HG03439 (cell line): ENCODE measurements at regions not wholly inside any gene's neighbourhood (a gene's known extent, or its start where the extent isn't known, plus 50 kb on each side); places are given as distances from the start of the nearest gene placed in this dataset.
"Not testable (repeated sequence)": the region's sequence is repeated elsewhere in the genome, so short reads cannot be mapped to it uniquely, and the experiment has no call there.

Experiments
- ATAC-seq: cut with Tn5 transposase; IDR thresholded peaks from one replicate; pipeline ENCODE4 v1.9.1; 2021; ENCODE audit warnings: mild to moderate bottlenecking, moderate library complexity; ENCODE audit not compliant: unreplicated experiment

DNA sequence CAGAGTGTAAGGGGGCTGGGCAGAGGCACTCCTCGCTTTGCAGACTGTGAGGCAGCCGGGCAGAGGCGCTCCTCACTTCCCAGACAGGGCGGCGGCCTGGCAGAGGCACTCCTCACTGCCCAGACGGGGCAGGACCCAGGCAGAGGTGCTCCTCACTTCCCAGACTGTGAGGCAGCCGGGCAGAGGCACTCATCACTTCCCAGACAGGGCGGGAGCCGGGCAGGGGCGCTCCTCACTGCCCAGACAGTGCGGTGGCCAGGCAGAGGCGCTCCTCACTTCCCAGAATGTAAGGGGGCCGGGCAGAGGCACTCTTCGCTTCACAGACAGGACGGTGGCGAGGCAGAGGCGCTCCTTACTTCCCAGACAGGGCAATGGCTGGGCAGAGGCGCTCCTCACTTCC is 442.5 kb downstream of the SPATA31D1 start:
- ATAC-seq, result no peak

DNA sequence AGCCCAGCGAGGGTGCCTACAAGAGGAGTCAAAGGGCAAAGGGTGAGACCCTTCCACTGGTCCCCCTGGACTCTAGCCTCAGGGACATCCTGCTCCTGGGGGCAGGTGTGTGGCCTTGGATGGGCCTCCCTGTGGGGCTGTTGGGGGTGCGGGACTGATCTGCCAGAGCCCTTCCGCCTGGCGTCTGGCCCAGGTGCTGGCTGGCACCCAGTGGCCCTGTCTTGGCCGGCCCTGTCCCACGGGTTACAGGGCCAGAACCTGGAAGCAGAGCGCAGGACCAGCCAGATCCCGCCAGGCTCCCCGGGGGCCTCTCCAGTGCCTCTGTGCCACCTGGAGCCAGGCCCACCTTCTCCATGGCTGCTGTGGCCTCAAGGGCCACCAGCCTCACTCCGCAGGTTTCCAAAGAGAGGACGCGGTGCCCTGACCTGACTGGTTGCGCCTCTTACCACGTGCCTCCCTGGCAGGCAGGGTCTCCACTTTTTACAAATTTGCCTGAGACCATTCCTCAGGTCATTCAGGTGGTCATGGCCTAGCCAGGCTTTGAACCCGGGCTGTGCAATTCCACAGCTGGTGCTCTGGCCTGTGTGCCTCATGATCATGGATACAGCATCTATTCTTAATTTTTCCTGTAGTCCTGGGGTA is 444.8 kb downstream of the SPATA31D1 start:
- ATAC-seq, result not testable (repeated sequence)

DNA sequence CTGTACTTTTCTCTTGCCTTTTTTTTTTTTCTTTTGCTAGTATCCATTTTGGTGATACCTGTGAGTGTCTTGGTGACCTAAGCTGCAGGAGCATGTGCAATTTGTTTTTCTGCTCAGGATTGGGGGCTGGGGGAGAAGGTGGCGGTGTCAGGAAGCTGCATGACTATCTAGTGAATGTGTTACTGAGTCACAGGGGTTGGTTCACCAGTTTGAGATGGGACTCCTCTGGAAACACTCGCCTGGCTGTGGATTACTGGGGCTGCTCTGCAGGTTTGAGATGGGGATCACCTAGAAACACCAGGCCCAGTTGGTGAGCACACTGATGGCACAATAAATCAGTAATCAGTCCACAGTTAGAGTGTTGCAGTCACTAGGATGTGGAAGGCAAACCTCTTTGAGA is 447.9 kb downstream of the SPATA31D1 start:
- ATAC-seq, result no peak

DNA sequence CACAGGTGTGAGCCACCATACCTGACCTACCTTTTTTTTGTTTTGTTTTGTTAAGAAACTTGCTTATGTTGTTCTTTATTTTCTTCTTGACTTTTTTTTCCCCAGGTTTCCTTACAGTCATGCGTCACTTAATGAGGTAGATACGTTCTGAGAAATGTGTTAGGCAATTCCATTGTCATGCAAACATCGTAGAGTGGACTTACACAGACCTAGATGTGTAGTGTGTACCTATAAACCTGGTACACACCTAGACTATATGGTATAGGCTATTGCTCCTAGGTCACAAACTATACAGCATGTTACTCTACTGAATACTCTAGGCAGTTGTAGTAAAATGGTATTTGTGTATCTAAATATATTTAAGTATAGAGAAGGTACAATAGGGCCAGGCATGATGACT is 448.6 kb downstream of the SPATA31D1 start:
- not testable (repeated sequence) for ATAC-seq

DNA sequence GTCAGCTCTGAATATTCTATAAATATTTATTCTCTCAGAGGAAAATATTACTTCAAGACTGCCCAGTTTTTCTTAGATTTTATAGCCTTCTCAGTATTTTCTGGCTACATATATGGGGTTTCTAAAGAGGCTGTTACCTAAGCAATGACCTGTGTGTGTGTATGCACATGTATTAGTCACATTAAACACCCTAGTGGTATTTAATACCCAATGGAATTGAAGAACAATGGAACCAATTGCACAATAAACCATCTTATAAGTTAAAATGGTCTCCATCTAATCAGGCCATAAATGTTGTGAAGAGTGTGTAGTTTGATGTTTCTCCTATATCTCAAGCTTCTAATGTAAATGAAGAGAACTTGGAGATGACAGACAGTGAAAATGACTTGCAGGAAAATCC is 450.0 kb downstream of the SPATA31D1 start:
- ATAC-seq, result no peak

DNA sequence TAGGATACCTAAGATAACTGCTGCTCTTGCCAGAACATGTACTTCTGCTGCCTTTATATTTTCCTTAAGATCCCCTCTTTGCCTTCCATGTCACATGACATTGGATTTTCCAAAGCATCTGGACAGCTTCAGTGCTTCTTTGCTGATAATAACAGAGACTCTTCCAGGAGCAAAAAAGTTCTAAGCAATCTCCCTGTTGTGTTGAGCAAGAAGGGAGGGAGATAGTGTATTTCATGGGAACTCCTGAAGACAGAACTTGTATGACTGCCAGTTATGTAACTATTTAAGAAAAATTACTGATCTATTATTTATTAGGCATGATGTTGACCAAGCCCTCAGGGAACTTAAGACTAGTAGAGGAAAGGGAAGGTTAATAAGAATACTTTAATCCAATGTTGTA is 454.7 kb downstream of the SPATA31D1 start:
- no peak for ATAC-seq

DNA sequence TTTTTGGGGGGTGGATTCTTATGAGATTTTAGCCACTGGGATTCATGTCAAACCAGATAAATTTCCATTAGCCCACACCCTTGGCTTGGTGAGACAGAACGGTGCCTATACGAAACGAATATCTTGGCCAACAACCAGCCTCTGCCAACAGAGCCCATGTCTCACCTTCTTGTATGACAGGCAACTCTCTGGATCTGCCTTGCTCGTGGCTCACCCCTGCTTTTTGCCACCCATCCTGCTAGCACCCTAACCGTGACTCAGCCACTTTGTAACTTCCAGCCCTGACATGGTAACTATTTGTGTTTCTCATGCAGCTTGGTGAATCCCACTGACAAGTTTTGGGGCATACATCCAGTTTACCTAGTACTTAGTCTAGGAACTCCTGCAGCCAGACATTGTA is 457.0 kb downstream of the SPATA31D1 start:
- ATAC-seq, result no peak

DNA sequence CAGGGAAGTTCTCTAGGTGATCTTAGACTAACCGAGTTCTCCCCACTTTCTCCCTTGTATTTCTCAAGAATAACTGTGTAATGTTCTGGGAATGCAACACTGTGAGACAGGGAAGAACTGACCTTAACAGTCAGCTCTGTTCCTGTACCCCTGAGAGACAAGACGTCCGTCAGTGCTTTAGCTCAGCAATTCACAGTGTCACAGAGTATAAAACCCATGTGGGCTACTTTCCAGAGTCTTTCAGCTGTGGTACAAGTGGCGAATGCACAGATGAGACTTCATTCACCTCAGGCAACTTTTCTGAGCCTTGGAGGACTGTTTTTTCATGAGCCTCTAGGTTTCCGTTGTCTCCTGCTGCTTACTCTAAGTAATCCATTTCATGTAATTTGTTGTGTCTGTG is 458.8 kb downstream of the SPATA31D1 start:
- no peak for ATAC-seq

DNA sequence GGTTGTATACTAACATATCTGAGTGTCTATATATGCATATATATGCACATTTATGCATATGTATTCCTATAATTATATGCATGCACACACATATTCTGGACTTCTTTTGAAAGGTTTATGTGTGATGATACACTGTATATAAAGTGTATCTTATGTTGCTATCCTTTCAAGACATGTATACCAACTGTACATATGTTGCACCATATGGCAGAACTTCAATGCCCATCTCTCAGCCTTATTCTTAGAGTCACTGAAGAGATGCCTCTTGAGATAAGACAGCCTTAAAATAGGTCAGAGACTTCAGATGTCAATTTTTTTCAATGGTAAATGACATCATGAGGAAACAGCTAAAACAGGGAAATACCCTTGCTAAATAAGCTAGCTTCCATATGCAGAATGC is 461.4 kb downstream of the SPATA31D1 start:
- ATAC-seq, result no peak

DNA sequence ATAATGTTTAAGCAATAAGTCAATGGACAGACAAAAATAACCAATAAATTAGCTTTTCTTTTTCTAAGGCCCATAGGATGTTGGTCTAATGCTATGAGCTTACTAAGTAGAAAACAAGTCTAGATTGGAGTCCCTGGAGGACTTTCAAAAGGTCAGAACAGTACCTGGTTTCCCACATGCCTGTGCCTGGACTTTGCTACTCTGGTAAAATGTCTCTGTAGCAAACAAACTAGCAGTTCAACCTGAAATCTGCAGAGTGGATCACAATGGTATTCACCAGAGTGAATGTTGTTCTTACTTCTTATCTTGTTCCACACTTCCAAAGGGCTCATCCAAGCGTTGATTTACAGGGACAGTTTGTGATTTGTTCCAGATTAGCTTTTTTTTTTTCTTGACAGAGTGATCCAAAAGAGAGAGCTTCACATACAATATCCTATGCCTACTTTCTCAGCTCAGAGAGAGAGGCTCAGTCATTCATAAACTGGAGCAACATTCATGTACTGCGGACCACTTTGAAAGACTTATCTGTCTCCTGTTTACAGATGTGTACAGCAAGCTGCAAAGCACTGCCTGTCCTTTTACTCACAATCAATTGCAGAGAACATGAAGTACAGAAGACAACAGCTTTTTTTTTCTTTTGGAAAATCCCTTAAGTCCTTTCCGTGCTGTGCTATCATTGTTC is 466.1 kb downstream of the SPATA31D1 start:
- no peak for ATAC-seq

DNA sequence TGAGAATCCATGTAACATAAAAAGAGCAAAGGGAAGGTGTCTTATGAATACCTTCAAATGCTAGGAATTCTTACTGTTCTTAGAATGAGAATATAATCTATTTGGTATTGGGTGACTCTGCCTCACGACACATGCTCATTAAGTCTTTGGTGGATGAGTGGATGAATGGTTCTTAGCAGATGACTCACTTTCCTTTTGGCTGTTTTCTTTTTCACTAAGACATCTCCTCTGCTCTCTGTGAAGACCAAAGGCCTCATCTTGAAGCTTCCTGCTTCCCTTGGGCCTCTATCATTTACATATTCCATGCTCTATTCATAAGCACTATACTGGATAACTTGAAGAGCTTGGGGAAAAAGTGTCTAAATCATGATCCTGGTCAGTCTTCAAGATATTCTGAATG is 468.1 kb downstream of the SPATA31D1 start:
- ATAC-seq, result no peak

DNA sequence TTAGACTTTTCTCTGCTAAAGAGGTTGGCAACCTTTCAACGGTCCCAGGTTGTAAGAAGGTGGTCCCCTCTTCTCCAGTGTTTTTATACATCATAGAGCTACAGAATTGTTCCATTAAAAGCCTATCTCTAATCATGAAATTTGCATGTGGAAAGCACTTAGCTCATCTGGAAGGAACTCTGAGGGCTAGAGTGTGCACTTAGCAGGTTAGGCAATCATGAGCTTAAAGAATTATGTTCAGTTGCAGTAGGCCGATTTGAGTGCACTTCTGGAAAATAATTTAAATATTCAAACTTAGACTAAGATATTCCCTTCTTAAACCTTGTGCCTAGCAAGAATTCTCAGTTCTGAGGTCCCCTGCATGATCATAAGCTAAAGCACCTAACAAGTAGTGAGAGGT is 468.7 kb downstream of the SPATA31D1 start:
- no peak for ATAC-seq

DNA sequence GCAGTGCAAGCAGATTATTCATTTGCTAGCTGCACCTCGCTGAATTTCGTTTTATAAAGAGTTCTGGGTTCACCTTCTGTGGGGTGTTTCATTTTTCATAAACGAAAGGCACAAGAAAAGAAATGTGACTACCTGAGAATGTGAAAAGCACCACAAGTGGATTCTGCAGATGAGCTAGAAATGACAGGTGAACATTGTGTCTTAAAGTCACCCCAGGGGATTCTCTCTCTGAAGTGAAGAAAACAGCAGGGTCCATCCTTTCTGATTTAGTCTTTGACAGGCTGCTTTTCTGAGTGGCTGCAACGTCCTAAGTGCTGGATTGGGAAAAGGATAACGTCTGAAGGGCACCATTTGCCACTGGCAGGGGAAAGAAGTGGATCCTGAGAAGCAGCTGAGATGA is 469.3 kb downstream of the SPATA31D1 start:
- ATAC-seq, result no peak

DNA sequence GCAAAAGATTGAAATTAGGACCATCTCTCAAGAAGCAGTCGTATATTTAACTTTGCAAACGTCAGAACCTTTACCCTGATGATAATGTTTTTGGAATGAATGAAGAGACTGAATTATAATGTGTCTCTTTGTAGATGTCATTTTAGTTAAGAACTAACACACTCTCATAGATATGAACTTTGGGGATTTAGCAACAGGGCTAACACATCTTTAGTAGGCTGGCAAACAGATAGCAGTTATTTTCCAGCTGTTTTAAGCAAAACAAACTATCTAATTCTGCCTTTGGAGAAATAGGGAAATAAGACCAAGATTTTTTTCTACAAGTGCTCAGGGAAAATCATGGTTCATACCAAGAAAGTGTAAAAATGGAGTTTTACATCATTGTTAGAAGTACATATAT is 469.7 kb downstream of the SPATA31D1 start:
- no peak for ATAC-seq

DNA sequence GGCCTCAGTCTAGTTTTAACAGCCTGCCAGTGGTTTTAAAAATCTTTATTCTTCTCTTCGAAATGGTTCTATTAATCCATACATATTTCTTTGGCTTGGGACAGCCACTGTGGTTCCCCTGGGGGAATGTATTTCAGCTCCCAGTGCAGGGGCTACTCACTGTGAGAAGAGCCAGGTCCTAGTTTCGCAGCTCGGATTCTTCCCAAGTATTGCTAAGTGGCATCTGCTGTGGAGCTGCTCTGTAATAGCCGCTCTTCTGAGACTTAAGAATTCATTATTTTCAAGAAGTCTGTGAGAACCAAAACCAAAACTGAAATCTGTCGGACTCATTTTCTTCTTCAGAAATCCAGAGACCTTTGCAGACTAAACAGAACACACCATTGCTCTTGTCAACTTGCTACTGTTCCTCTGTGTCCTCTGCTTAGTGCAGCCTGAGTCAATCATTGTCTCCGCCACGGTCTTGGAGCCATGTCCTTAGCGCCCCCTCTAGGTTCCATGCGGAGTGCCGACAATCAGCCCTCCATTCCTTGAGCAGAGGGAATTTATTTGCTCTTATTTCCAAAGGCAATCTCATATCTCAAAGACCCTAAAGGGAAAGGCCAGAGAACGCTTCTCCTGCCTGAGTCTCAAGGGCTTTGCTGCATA is 478.2 kb downstream of the SPATA31D1 start:
- ATAC-seq, result no peak

DNA sequence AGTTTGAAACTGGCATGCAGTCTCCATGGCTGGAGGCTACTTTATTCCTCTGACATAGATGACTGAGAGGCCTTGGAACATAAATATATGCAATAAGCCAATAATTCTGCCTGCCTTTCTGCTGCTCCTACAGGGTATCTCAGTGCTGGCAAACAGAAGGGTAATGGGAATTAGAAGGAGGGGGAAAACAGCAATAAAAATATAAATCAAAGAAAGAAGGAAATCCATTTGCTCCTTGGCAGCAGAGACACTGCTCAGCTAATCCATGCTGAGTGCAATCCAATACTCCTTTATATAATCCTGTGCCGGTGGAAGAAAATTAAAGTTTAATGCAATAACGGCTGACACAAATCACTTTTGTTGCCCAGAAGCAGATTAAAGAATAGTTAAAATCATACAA is 478.9 kb downstream of the SPATA31D1 start:
- ATAC-seq, result no peak

DNA sequence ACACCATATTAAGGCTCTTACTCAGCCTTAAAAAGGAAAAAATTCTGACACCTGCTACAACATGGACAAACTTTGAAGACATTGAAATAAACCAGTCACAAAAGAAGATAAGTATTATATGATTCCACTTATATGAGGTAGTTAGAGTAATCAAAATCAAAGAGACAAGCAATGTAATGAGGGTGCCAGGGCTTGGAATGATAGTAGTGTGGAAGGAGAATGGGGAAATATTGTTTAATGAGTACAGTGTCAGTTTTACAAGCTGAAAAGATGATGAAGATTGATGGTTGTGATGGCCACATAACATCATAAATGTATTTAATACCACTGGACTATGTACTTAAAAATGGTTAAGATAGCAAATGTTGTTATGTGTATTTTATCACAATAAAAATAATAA is 485.7 kb downstream of the SPATA31D1 start:
- ATAC-seq, result no peak

DNA sequence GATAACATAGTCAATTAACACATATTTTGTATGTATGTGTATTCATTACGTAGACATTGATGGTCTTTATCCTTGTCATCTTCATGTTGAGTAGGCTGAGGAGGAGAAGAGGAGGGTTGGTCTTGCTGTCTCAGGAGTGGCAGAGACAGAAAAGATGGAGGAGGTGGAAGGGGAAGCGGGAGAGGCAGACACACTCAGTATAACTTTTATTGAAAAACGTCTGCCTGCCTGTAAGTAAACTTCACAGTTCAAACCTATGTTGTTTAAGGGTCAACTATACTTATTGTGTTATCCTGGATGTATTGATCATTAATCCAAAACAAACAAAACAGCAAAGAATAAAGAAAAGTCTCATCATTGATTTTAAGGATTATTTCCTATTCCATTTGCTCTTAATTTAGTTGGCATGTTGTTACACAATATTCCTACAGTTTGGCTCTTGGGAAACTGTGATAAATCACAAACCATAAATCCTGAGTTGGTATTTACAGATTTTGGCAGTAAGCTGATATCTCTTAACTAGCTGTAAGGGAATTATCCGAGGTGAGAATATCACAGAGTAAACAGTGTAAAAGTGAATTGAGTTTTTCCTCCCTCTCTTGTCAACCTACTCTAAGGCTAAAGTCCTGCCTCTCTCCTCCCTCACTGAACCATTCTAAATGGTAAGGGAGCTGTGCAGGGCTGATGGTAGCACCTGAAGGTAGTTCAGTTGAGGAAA is 487.2 kb downstream of the SPATA31D1 start:
- no peak for ATAC-seq

DNA sequence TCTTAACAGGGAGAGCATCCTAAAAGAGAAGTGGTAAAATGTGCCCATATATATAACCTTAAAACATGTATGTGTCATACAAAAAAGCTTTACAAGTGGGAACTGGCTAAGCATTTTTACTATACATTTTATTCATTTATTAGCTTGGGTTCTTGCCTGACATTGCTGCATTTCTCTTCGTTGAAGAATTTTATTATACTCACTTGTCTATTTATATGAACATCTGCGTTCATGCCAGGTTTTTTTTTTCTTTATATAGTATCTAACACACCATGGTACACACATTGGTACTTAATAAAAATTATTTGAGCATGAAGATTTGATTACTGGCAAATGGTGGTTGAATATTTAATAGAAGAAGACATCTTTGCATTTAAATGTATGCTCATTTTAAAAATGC is 492.3 kb downstream of the SPATA31D1 start:
- ATAC-seq, result no peak

DNA sequence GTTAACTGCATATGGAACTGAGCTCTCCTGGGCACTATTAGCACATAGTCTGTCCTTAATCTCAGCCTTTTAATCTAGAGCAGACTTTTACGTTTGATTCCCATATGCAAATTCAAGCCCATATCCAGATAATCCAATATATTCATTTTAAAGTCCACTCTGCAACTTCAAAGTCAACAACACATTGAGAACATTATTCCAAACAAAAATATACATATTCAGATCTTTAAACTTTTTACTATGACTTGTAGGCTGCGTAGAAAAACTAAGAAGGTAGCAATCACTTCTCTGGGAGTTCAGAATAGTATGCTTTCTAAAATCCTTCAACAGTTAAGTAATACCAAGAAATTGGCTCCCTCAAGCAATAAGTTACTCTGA is 499.4 kb downstream of the SPATA31D1 start:
- no peak for ATAC-seq

DNA sequence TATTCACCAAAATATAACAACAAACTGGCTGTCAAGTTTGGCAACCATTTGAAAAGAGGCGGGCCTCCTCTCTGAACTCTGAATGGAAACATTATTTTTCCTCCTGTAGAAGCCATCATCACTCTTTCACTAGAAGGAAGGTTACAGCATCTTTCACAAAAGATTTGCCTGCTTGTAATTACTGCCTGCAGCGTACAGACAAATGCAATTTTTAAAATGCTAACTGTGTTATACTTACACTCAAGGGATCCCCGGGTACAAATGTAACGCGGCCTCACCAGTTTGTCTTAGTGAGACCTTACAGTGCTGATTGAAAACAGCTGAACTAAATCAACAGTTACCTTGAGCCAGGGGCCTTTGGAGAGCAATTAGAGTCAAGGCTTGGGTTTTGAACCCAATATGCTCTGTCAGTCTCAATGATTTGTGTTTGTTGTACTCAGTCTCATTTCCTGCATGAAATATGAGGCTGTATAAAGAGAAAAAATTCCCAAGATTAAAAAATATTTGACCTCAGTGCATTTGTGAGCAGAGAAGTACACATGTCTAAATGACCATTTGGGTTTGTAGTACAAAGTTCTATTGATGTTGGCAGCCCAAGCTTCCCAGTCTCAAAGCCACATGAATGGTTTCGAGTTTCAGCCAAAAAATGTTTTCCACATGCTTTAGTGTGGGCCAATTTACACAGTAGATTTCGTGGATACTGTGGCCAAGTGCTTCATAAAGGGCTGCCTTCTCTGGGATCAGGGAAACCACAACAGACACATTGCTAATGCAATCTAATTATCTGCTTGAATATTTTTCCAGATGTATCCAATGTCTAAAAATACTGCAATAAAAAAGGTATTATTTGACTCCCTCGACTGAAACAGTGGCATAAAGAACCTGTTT is 500.0 kb downstream of the SPATA31D1 start:
- ATAC-seq, result no peak
